Esophagus squamous epithelium (tissue), 4 donors: ENCODE measurements at regions not wholly inside any gene's neighbourhood (a gene's known extent, or its start where the extent isn't known, plus 50 kb on each side); places are given as distances from the start of the nearest gene placed in this dataset.

ENCODE experiments used
- POLR2A ChIP-seq, 4 donors: fragments of 450-650 bp; IDR thresholded peaks; one replicate each; pipeline ENCODE4 v1.6.1; 2017; ENCODE audit warnings: antibody characterized with exemption in 4 of 4, mild to moderate bottlenecking in 4 of 4, moderate library complexity in 3 of 4
- TF ChIP-seq, protein P1 (sequence below), 6 experiments: fragments of 450-650 bp in 4 of 6; fragments of 200-600 bp in 2 of 6; sonication (generic) in 2 of 6; IDR thresholded peaks; one replicate each; pipeline ENCODE4 v1.5.1; 2016 to 2019; ENCODE audit warnings: antibody characterized with exemption in 6 of 6, mild to moderate bottlenecking in 4 of 6, moderate library complexity in 4 of 6

DNA sequence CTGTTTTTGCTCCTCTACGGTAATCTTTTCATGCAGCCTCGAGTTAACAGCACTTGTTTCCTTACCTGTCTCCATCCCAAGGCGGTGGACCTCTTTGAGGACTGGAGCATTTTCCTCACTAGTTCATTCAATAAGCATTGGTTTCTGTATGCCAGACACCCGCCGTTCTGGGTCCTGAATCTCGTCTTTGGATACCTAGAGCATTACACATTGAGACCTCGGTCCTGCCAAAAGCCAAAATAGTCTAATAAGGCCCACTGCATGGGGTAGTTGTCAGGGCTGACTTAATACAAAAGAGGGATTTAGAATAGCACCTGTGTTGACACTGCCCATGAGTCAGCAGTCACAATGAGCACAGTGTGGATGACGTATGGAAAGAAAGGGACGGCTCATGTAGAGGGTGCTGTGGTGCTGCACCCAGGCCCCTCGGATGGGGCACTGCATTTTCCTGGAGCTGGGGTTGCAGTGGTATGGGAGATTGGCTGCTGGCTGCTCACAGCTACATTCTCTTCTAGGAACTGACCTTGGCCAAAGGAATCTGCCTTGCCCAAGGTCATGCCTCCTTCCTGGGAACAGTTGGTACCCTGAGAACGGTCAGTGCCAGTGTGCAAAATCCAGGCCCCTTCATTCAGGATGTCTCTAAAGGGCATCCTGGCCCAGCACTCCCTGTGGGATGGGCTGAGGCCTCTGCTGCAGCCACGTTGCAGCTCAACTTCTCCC is 126.9 kb upstream of the NCK2 start:
- TF ChIP-seq, protein P1, sequence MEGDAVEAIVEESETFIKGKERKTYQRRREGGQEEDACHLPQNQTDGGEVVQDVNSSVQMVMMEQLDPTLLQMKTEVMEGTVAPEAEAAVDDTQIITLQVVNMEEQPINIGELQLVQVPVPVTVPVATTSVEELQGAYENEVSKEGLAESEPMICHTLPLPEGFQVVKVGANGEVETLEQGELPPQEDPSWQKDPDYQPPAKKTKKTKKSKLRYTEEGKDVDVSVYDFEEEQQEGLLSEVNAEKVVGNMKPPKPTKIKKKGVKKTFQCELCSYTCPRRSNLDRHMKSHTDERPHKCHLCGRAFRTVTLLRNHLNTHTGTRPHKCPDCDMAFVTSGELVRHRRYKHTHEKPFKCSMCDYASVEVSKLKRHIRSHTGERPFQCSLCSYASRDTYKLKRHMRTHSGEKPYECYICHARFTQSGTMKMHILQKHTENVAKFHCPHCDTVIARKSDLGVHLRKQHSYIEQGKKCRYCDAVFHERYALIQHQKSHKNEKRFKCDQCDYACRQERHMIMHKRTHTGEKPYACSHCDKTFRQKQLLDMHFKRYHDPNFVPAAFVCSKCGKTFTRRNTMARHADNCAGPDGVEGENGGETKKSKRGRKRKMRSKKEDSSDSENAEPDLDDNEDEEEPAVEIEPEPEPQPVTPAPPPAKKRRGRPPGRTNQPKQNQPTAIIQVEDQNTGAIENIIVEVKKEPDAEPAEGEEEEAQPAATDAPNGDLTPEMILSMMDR (IDR thresholded peaks at IDR 0.05) = no peak
- TF ChIP-seq POLR2A (IDR thresholded peaks at IDR 0.05) = no peak
